A549 (cell line): ENCODE measurements at regions not wholly inside any gene's neighbourhood (a gene's known extent, or its start where the extent isn't known, plus 50 kb on each side); places are given as distances from the start of the nearest gene placed in this dataset.

Source experiments
- ATAC-seq, 2 experiments: fragments of 200-7000 bp in 1 of 2; fragments of >200 bp in 1 of 2; cut with Nextera tagmentation in 1 of 2; cut with Tn5 transposase in 1 of 2; 3 replicates each; pipeline versions ENCODE4 v1.8.0 to v1.9.1; 2018 to 2020; ENCODE audit warnings: mild to moderate bottlenecking in 1 of 2, moderate library complexity in 1 of 2
- CTCF ChIA-PET: fragments of 300-600 bp; sonication (Branson Sonifier 250); formaldehyde crosslinking; extraction: SDS; loops from one replicate; lab custom pipeline; 2021; ENCODE audit warnings: antibody characterized with exemption, inconsistent platforms; lab: Yijun Ruan, JAX
- POLR2A ChIA-PET: fragments of 350-600 bp; formaldehyde crosslinking; extraction: SDS; loops from one replicate; lab custom pipeline; 2021; ENCODE audit warnings: antibody characterized with exemption, inconsistent platforms; lab: Yijun Ruan, JAX
- DNase-seq, 2 experiments: peaks; one replicate each; pipeline versions ENCODE4 v3.0.0 to v3.0.0-alpha.2; 2011 to 2016; ENCODE audit warnings: low read depth in 1 of 2, low spot score in 1 of 2
- FAIRE-seq: peaks from 2 replicates; lab custom pipeline; 2011; peaks lifted over from hg19 to GRCh38; lab: Jason Lieb, UNC
- H3K27ac ChIP-seq, 2 experiments: fragments of >200 bp; sonication (Bioruptor Twin); formaldehyde crosslinking; 3 replicates each; pipeline ENCODE4 v1.5.1; 2016 to 2017
- H3K4me1 ChIP-seq: fragments of >200 bp; sonication (Bioruptor Twin); formaldehyde crosslinking; 3 replicates; pipeline ENCODE4 v1.6.1; 2016
- H3K4me2 ChIP-seq: fragments of >200 bp; sonication (Bioruptor Twin); formaldehyde crosslinking; 3 replicates; pipeline ENCODE4 v1.6.1; 2016
- H3K4me3 ChIP-seq: fragments of >200 bp; sonication (Bioruptor Twin); formaldehyde crosslinking; 3 replicates; pipeline ENCODE4 v1.5.1; 2016
- H3K9me3 ChIP-seq: fragments of >200 bp; sonication (Bioruptor Twin); formaldehyde crosslinking; 3 replicates; pipeline ENCODE4 v1.6.1; 2016
- CEBPB ChIP-seq, 2 experiments: fragments of >200 bp in 1 of 2; sonication (Bioruptor Twin) in 1 of 2; formaldehyde crosslinking in 1 of 2; IDR thresholded peaks; 2 replicates each; pipeline ENCODE4 v1.6.1; 2012 to 2016
- CHD2 ChIP-seq: fragments of 150-350 bp; IDR thresholded peaks from 2 replicates; pipeline ENCODE4 v1.6.1; 2014; ENCODE audit warnings: low read length; ENCODE audit not compliant: partially characterized antibody
- EP300 ChIP-seq, 2 experiments: fragments of >200 bp; sonication (Bioruptor Twin); formaldehyde crosslinking; IDR thresholded peaks; 2 replicates in 1 of 2; 3 replicates in 1 of 2; pipeline ENCODE4 v1.6.1; 2016 to 2017
- HEYL ChIP-seq: fragments of 250-450 bp; sonication (Bioruptor Pico); IDR thresholded peaks from 2 replicates; pipeline ENCODE4 v1.8.0; 2021; ENCODE audit warnings: mild to moderate bottlenecking, moderate library complexity
- HOXA7 ChIP-seq: fragments of 250-450 bp; sonication (Bioruptor Pico); IDR thresholded peaks from 2 replicates; pipeline ENCODE4 v1.5.0; 2020; ENCODE audit warnings: mild to moderate bottlenecking, moderate library complexity
- HOXB13 ChIP-seq: fragments of 250-450 bp; sonication (Bioruptor Pico); IDR thresholded peaks from 2 replicates; pipeline ENCODE4 v1.5.0; 2020; ENCODE audit warnings: low read depth, mild to moderate bottlenecking, moderate library complexity
- MAFK ChIP-seq: fragments of 450-650 bp; IDR thresholded peaks from 2 replicates; pipeline ENCODE4 v1.6.1; 2014; ENCODE audit not compliant: partially characterized antibody
- MYC ChIP-seq: IDR thresholded peaks from 2 replicates; pipeline ENCODE4 v1.6.1; 2012; ENCODE audit warnings: mild to moderate bottlenecking, inconsistent platforms, low read length, improper control_type of control experiment, borderline replicate concordance
- PHF8 ChIP-seq: fragments of 200-600 bp; sonication (generic); IDR thresholded peaks from 2 replicates; pipeline ENCODE4 v1.6.1; 2016; ENCODE audit warnings: low read depth, mild to moderate bottlenecking, antibody characterized with exemption, moderate library complexity, borderline replicate concordance
- RAD21 ChIP-seq, 2 experiments: fragments of >200 bp in 1 of 2; sonication (Bioruptor Twin) in 1 of 2; formaldehyde crosslinking in 1 of 2; IDR thresholded peaks in 1 of 2; conservative IDR thresholded peaks in 1 of 2; 2 replicates in 1 of 2; 3 replicates in 1 of 2; pipeline ENCODE4 v1.6.1; 2012 to 2018; ENCODE audit warnings: inconsistent platforms in 1 of 2
- RFX5 ChIP-seq: fragments of 450-650 bp; IDR thresholded peaks from 2 replicates; pipeline ENCODE4 v1.7.1; 2014; ENCODE audit warnings: antibody characterized with exemption, mild to moderate bottlenecking, moderate library complexity
- SMC3 ChIP-seq: fragments of >200 bp; sonication (Bioruptor Twin); formaldehyde crosslinking; IDR thresholded peaks from 3 replicates; pipeline ENCODE4 v1.6.1; 2018; ENCODE audit warnings: inconsistent platforms
- SREBF2 ChIP-seq: fragments of 450-650 bp; IDR thresholded peaks from 2 replicates; pipeline ENCODE4 v1.6.1; 2014; ENCODE audit warnings: mild to moderate bottlenecking, moderate library complexity
- TFCP2L1 ChIP-seq: fragments of 250-450 bp; sonication (Bioruptor Pico); IDR thresholded peaks from 2 replicates; pipeline ENCODE4 v1.5.0; 2021; ENCODE audit warnings: mild to moderate bottlenecking
- ZC3H11A ChIP-seq: fragments of 450-650 bp; IDR thresholded peaks from 2 replicates; pipeline ENCODE4 v1.6.1; 2014; ENCODE audit warnings: antibody characterized with exemption, mild to moderate bottlenecking
- ZFP36 ChIP-seq: fragments of 450-650 bp; IDR thresholded peaks from 2 replicates; pipeline ENCODE4 v1.6.1; 2014; ENCODE audit warnings: borderline replicate concordance; ENCODE audit not compliant: partially characterized antibody
- ZSCAN20 ChIP-seq: fragments of 250-450 bp; sonication (Bioruptor Pico); IDR thresholded peaks from 2 replicates; pipeline ENCODE4 v1.8.0; 2022; ENCODE audit warnings: mild to moderate bottlenecking, moderate library complexity
- WGBS: methylation state at CpG from one replicate; pipeline ENCODE4 v1.1.6; 2017; ENCODE audit errors: missing lambda C conversion rate; 5-methylcytosine and 5-hydroxymethylcytosine counted together
- TF ChIP-seq, protein P1 (sequence below): fragments of >200 bp; sonication (Bioruptor Twin); formaldehyde crosslinking; IDR thresholded peaks from 2 replicates; pipeline ENCODE4 v1.6.1; 2016
- TF ChIP-seq, protein P2 (sequence below): fragments of 250-450 bp; sonication (Bioruptor Pico); IDR thresholded peaks from 2 replicates; pipeline ENCODE4 v1.5.0; 2020; ENCODE audit warnings: low read depth, mild to moderate bottlenecking, moderate library complexity
- TF ChIP-seq, protein P3 (sequence below): IDR thresholded peaks from 2 replicates; pipeline ENCODE4 v1.6.1; 2012; ENCODE audit warnings: low read depth, borderline replicate concordance
- TF ChIP-seq, protein P4 (sequence below): fragments of 450-650 bp; IDR thresholded peaks from 2 replicates; pipeline ENCODE4 v1.6.1; 2014; ENCODE audit warnings: antibody characterized with exemption
- TF ChIP-seq, protein P5 (sequence below): IDR thresholded peaks from 2 replicates; pipeline ENCODE4 v1.6.1; 2012
- TF ChIP-seq, protein P6 (sequence below): IDR thresholded peaks from 2 replicates; pipeline ENCODE4 v1.6.1; 2012
- TF ChIP-seq, protein P7 (sequence below): fragments of 250-450 bp; sonication (Bioruptor Pico); IDR thresholded peaks from 2 replicates; pipeline ENCODE4 v1.5.0; 2021; ENCODE audit warnings: mild to moderate bottlenecking, moderate library complexity, borderline replicate concordance
- TF ChIP-seq, protein P8 (sequence below): fragments of >200 bp; sonication (Bioruptor Twin); formaldehyde crosslinking; IDR thresholded peaks from 3 replicates; pipeline ENCODE4 v1.6.1; 2016

DNA sequence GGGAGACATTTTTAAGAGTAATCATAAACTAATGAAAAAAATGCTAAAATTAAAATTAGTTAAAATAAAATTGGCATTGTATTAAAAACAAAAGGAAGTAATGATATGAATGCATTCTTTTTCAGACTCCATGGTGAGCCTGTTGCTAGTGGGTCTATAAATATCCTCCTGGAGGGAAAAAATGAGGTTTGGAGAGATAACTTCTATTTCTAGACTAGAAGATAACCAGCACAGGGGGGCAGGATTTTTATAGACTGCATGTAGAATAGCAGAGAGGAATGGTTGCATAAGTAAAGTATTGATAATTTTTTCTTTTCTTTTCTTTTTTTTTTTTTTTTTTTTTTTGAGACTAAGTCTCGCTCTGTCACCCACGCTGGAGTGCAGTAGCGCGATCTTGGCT, 835.8 kb upstream of the VRK2 start:
- ChIA-PET CTCF (no interaction called here), POLR2A (no interaction called here)
- TF ChIP-seq, protein P1, sequence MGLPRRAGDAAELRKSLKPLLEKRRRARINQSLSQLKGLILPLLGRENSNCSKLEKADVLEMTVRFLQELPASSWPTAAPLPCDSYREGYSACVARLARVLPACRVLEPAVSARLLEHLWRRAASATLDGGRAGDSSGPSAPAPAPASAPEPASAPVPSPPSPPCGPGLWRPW: no peak
- no peak for TF ChIP-seq SMC3
- Histone ChIP-seq H3K27ac (no peak overlapping the region), H3K4me2 (no peak overlapping the region), H3K4me3 (no peak overlapping the region), H3K9me3 (no peaks in the 10 kb centered on the region; the same call in 2 of the 3 replicates), H3K4me1 (no peaks in the 10 kb centered on the region)
- FAIRE-seq (no peak), DNase-seq (no peak), ATAC-seq (no peak)
- 15% methylated on average over 4 of the region's 4 CpGs for WGBS

DNA sequence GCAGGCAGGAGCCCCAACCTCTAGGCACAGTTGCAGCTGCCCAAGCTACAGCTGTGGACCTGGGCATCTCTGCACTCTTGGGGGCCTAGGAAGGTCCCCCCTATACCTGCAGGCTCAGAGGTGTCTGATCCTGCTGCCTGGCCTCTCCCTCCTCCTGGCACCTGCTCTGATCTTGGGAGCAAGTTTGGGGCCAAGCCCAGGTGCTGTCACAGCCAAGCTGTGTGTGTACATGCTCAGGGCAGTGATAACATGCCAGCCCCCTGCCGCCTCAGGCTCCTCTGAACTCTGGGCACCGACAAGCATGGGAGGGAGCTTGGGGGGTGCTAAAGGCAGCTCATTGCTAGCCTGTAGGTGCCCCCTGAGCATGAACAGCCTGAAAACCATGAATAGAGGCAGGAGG, 829.6 kb upstream of the VRK2 start:
- no peak for ATAC-seq
- DNase-seq: no peak
- CTCF ChIA-PET: interaction anchor here (1.4 kb wide), 1 partner anchor 42 kb away, joined by 4 read pairs; no protein-coding TSS in a partner anchor
- no peak overlapping the region for H3K4me2 ChIP-seq
- H3K4me1 ChIP-seq: no peaks in the 10 kb centered on the region
- POLR2A ChIA-PET: no interaction called here
- peaks cover 10% of the 10 kb centered on the region; the same call in 1 of the 3 replicates for H3K9me3 ChIP-seq
- H3K27ac ChIP-seq: no peak overlapping the region
- TF ChIP-seq PHF8 (no peak), RFX5 (no peak), ZSCAN20 (no peak), CHD2 (no peak), HOXA7 (CRISPR knock-in tag) (no peak), MAFK (no peak), RAD21 (conservative IDR thresholded peaks at IDR 0.05 in 1 of 2, IDR thresholded peaks at IDR 0.05 in 1 of 2) (no peak), HEYL (CRISPR knock-in tag) (no peak), EP300 (IDR thresholded peaks at IDR 0.05) (no peak), SMC3 (no peak), ZC3H11A (no peak), CEBPB (IDR thresholded peaks at IDR 0.05) (no peak), ZFP36 (no peak)
- TF ChIP-seq, protein P2, sequence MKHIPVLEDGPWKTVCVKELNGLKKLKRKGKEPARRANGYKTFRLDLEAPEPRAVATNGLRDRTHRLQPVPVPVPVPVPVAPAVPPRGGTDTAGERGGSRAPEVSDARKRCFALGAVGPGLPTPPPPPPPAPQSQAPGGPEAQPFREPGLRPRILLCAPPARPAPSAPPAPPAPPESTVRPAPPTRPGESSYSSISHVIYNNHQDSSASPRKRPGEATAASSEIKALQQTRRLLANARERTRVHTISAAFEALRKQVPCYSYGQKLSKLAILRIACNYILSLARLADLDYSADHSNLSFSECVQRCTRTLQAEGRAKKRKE: no peak
- TF ChIP-seq, protein P3, sequence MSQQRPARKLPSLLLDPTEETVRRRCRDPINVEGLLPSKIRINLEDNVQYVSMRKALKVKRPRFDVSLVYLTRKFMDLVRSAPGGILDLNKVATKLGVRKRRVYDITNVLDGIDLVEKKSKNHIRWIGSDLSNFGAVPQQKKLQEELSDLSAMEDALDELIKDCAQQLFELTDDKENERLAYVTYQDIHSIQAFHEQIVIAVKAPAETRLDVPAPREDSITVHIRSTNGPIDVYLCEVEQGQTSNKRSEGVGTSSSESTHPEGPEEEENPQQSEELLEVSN: no peak
- TF ChIP-seq, protein P4, sequence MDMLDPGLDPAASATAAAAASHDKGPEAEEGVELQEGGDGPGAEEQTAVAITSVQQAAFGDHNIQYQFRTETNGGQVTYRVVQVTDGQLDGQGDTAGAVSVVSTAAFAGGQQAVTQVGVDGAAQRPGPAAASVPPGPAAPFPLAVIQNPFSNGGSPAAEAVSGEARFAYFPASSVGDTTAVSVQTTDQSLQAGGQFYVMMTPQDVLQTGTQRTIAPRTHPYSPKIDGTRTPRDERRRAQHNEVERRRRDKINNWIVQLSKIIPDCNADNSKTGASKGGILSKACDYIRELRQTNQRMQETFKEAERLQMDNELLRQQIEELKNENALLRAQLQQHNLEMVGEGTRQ: no peak
- TF ChIP-seq, protein P5, sequence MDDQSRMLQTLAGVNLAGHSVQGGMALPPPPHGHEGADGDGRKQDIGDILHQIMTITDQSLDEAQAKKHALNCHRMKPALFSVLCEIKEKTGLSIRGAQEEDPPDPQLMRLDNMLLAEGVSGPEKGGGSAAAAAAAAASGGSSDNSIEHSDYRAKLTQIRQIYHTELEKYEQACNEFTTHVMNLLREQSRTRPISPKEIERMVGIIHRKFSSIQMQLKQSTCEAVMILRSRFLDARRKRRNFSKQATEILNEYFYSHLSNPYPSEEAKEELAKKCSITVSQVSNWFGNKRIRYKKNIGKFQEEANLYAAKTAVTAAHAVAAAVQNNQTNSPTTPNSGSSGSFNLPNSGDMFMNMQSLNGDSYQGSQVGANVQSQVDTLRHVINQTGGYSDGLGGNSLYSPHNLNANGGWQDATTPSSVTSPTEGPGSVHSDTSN: no peak
- TF ChIP-seq, protein P6, sequence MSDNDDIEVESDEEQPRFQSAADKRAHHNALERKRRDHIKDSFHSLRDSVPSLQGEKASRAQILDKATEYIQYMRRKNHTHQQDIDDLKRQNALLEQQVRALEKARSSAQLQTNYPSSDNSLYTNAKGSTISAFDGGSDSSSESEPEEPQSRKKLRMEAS: no peak
- no peak overlapping the region for H3K4me3 ChIP-seq
- FAIRE-seq: no peak
- no CpG with 5 or more reads among the region's 2 CpGs for WGBS

DNA sequence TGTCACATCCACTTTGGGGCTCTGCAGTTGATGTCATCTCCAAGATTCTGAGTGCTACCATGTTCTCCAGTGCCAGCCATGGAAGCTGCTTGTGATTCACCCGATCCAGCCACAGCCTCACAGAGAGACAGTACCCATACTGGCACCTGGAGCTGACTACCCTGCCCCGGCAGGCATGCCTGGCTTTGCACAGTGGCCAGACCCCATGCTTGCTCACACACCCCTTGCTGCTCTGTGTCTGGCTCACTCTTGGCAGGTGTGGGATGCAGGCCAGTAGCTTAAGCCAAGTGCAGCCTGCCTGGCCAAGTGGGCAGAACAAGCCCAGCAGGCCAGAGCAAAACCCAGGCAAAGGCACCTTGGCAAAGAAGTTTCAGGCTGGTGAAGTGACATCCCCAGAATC, 828.4 kb upstream of the VRK2 start:
- DNase-seq: no peak
- CTCF ChIA-PET: interaction anchor here (1.4 kb wide), 1 partner anchor 41 kb away, joined by 4 read pairs; no protein-coding TSS in a partner anchor
- H3K4me3 ChIP-seq: no peak overlapping the region
- no peaks in the 10 kb centered on the region for H3K4me1 ChIP-seq
- H3K27ac ChIP-seq: no peak overlapping the region
- POLR2A ChIA-PET: no interaction called here
- WGBS: 8% methylated on average over 2 of the region's 2 CpGs
- ATAC-seq: no peak
- H3K4me2 ChIP-seq: no peak overlapping the region
- no peak for FAIRE-seq
- peaks cover 10% of the 10 kb centered on the region; the same call in 1 of the 3 replicates for H3K9me3 ChIP-seq
- TF ChIP-seq, protein P4: no peak
- TF ChIP-seq MYC: no peak
- TF ChIP-seq, protein P1: no peak
- TF ChIP-seq, protein P7, sequence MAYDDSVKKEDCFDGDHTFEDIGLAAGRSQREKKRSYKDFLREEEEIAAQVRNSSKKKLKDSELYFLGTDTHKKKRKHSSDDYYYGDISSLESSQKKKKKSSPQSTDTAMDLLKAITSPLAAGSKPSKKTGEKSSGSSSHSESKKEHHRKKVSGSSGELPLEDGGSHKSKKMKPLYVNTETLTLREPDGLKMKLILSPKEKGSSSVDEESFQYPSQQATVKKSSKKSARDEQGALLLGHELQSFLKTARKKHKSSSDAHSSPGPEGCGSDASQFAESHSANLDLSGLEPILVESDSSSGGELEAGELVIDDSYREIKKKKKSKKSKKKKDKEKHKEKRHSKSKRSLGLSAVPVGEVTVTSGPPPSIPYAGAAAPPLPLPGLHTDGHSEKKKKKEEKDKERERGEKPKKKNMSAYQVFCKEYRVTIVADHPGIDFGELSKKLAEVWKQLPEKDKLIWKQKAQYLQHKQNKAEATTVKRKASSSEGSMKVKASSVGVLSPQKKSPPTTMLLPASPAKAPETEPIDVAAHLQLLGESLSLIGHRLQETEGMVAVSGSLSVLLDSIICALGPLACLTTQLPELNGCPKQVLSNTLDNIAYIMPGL (CRISPR knock-in tag): no peak
- TF ChIP-seq RAD21 (conservative IDR thresholded peaks at IDR 0.05 in 1 of 2, IDR thresholded peaks at IDR 0.05 in 1 of 2): no peak
- TF ChIP-seq HOXB13: no peak
- TF ChIP-seq ZFP36: no peak
- TF ChIP-seq SREBF2: no peak
- no peak for TF ChIP-seq TFCP2L1 (CRISPR knock-in tag)
- TF ChIP-seq, protein P8, sequence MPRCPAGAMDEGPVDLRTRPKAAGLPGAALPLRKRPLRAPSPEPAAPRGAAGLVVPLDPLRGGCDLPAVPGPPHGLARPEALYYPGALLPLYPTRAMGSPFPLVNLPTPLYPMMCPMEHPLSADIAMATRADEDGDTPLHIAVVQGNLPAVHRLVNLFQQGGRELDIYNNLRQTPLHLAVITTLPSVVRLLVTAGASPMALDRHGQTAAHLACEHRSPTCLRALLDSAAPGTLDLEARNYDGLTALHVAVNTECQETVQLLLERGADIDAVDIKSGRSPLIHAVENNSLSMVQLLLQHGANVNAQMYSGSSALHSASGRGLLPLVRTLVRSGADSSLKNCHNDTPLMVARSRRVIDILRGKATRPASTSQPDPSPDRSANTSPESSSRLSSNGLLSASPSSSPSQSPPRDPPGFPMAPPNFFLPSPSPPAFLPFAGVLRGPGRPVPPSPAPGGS: no peak
- TF ChIP-seq HOXA7 (CRISPR knock-in tag): no peak
